ENCODE measurements at regions not wholly inside any gene's neighbourhood (a gene's known extent, or its start where the extent isn't known, plus 50 kb on each side); places are given as distances from the start of the nearest gene placed in this dataset.

DNA sequence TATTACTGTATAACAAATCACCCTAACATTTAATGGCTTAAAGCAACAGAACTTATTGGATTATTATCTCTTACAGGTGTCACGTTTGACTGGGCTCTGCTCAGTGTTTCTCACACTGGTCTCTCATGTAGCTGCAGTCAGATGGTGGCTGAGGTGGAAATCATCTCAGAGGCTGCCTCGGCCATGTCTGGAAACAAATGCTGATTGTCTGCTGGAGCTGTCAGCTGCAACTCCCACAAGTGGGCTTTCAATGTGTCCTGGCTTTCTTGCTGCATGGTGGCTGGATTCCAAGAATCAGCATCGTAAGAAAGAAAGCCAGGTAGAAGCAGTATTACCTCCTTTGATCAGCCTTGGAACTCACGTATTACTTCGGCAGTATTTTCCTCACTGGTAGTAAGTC lies 277.6 kb downstream of the SPANXN1 start:
- no peak overlapping the region for H3K27ac ChIP-seq
- no peaks in the 10 kb centered on the region for H3K9me3 ChIP-seq
- H3K36me3 ChIP-seq, result no peaks in the 10 kb centered on the region
- 57% methylated on average over 5 of the region's 5 CpGs for WGBS
- DNase-seq (ENCODE audit: low spot score in 2 of 2), result no peak
- TF ChIP-seq EP300 (IDR thresholded peaks at IDR 0.05) (no peak), POLR2AphosphoS5 (IDR thresholded peaks at IDR 0.05) (no peak), POLR2A (IDR thresholded peaks at IDR 0.05) (no peak)
- TF ChIP-seq, protein P1, sequence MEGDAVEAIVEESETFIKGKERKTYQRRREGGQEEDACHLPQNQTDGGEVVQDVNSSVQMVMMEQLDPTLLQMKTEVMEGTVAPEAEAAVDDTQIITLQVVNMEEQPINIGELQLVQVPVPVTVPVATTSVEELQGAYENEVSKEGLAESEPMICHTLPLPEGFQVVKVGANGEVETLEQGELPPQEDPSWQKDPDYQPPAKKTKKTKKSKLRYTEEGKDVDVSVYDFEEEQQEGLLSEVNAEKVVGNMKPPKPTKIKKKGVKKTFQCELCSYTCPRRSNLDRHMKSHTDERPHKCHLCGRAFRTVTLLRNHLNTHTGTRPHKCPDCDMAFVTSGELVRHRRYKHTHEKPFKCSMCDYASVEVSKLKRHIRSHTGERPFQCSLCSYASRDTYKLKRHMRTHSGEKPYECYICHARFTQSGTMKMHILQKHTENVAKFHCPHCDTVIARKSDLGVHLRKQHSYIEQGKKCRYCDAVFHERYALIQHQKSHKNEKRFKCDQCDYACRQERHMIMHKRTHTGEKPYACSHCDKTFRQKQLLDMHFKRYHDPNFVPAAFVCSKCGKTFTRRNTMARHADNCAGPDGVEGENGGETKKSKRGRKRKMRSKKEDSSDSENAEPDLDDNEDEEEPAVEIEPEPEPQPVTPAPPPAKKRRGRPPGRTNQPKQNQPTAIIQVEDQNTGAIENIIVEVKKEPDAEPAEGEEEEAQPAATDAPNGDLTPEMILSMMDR (IDR thresholded peaks at IDR 0.05), result no peak
- no peaks in the 10 kb centered on the region for H3K27me3 ChIP-seq
- H3K4me3 ChIP-seq, result no peak overlapping the region
- H3K4me1 ChIP-seq, result no peaks in the 10 kb centered on the region

DNA sequence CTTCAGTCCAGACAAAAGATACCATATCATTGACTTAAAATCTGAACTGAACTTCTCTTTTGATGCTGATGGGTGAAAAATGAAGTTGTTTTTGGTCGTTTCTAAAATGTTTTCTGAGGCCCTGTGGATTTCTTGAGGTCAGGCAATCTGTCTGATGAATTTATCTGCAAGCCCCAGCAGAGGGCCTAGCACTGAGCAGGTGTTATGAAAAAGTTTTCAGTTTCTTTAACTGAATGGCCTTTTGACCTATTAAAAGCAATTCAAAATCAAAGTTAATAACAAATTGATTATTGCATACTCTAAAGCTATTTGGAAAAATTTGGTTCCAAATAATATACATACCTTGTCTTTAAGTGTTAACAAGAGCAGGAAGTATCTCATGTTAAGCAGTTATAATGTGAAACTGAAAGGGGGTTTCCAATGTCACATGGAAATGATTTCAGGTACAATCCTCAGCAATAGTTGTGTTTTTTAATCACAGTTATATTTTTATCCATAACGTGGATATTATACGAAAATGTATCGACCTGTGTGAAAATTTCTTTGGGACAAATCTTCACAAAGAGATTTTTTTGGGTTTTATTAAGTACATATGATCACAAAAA lies 285.0 kb downstream of the SPANXN1 start:
- 38% methylated on average over 4 of the region's 4 CpGs for WGBS
- Histone ChIP-seq H3K4me1 (no peaks in the 10 kb centered on the region), H3K36me3 (no peaks in the 10 kb centered on the region), H3K9me3 (no peaks in the 10 kb centered on the region), H3K27me3 (no peaks in the 10 kb centered on the region), H3K4me3 (no peak overlapping the region), H3K27ac (no peak overlapping the region)
- no peak for TF ChIP-seq POLR2A (IDR thresholded peaks at IDR 0.05)
- no peak for TF ChIP-seq EP300 (IDR thresholded peaks at IDR 0.05)
- TF ChIP-seq, protein P1 (IDR thresholded peaks at IDR 0.05), result no peak
- TF ChIP-seq POLR2AphosphoS5 (IDR thresholded peaks at IDR 0.05), result no peak
- no peak for DNase-seq (ENCODE audit: low spot score in 2 of 2)

DNA sequence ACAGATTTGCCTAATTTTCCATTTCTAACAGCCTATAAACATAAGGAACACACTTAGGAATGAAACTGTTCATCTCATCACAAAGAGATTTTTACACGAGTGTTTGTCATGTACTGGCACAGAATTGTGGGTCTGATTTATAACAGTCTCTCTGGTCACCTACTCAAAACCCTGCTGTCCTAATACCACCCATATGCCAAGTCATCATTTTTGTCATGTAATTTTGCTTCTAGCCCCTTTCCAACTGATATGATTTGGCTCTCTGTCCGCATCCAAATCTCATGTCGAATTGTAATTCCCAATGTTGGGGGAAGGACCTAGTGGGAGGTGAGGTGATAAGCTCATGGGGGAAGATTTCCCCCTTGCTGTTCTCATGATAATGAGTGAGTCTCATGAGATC lies 284.1 kb upstream of the SLITRK2 start:
- H3K4me3 ChIP-seq, result no peak overlapping the region
- H3K27me3 ChIP-seq, result no peaks in the 10 kb centered on the region
- no peak for DNase-seq (ENCODE audit: low spot score in 2 of 2)
- 68% methylated on average over 3 of the region's 3 CpGs for WGBS
- H3K36me3 ChIP-seq, result no peaks in the 10 kb centered on the region
- no peaks in the 10 kb centered on the region for H3K4me1 ChIP-seq
- no peak for TF ChIP-seq POLR2A (IDR thresholded peaks at IDR 0.05)
- no peak for TF ChIP-seq POLR2AphosphoS5 (IDR thresholded peaks at IDR 0.05)
- TF ChIP-seq, protein P1 (IDR thresholded peaks at IDR 0.05), result no peak
- no peak for TF ChIP-seq EP300 (IDR thresholded peaks at IDR 0.05)
- H3K27ac ChIP-seq, result no peak overlapping the region
- no peaks in the 10 kb centered on the region for H3K9me3 ChIP-seq

DNA sequence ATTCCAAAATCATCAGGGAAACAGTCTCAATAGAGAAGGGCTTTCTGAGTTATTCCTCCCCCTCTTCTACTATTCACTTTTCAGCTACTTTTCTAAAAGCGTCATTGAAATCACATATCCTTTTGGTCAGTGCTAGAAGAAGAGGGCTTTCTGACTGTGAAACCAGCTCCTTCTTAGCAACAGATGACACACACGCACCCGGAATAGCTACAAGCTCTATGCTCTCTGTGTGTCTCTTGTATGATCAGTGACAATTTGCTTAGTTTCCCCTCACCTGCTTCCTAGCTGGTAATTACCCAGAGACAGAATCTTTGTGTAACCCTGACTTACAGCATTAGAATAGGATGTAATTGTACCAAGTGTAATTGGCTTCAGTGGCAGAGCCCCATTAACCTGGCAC lies 268.1 kb upstream of the SLITRK2 start:
- Histone ChIP-seq H3K27me3 (no peaks in the 10 kb centered on the region), H3K9me3 (no peaks in the 10 kb centered on the region), H3K4me3 (no peak overlapping the region), H3K36me3 (no peaks in the 10 kb centered on the region), H3K27ac (no peak overlapping the region), H3K4me1 (no peaks in the 10 kb centered on the region)
- DNase-seq (ENCODE audit: low spot score in 2 of 2), result no peak
- TF ChIP-seq POLR2AphosphoS5 (IDR thresholded peaks at IDR 0.05) (no peak), EP300 (IDR thresholded peaks at IDR 0.05) (no peak), POLR2A (IDR thresholded peaks at IDR 0.05) (no peak)
- TF ChIP-seq, protein P1 (IDR thresholded peaks at IDR 0.05), result no peak
- 80% methylated on average over 3 of the region's 3 CpGs for whole genome bisulfite sequencing

DNA sequence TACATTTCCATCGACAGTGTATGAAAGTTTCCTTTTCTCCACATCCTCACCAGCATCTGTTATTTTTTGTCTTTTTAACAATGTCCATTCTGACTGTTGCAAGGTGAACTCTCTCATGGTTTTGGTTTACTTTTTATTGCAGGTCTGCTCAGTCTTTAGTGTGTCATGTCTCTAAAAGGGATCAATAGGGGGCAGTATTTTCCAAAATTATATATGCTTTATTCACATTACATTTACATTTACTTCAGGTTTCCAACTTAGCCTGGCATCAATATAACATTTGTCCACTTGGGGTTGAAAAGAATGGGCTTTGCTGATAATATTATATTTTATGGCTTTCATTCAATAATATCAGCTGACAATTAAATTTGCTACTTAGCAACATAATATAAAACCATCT lies 265.0 kb upstream of the SLITRK2 start:
- TF ChIP-seq EP300 (IDR thresholded peaks at IDR 0.05), result no peak
- TF ChIP-seq, protein P1 (IDR thresholded peaks at IDR 0.05), result no peak
- no peaks in the 10 kb centered on the region for H3K4me1 ChIP-seq
- H3K27me3 ChIP-seq, result no peaks in the 10 kb centered on the region
- H3K4me3 ChIP-seq, result no peak overlapping the region
- DNase-seq (ENCODE audit: low spot score in 2 of 2), result no peak
- 41% methylated on average over 1 of the region's 1 CpG for WGBS
- H3K9me3 ChIP-seq, result no peaks in the 10 kb centered on the region
- no peak overlapping the region for H3K27ac ChIP-seq
- H3K36me3 ChIP-seq, result no peaks in the 10 kb centered on the region

Measured in suprapubic skin (tissue), 4 donors.